ENCODE measurements at regions not wholly inside any gene's neighbourhood (a gene's known extent, or its start where the extent isn't known, plus 50 kb on each side); places are given as distances from the start of the nearest gene placed in this dataset.

- TF ChIP-seq CTCF (IDR thresholded peaks at IDR 0.05; ENCODE audit: low read depth, low read length) (no peak), EZH2phosphoT487 (IDR thresholded peaks at IDR 0.05; ENCODE audit: low read depth) (no peak)
Observed at GRCh38 chr1:224544346-224545110, 71.6 kb upstream of the CNIH3 start.

Data from OCI-LY3 (cell line).